Stomach smooth muscle (tissue), 2 donors: ENCODE measurements at regions not wholly inside any gene's neighbourhood (a gene's known extent, or its start where the extent isn't known, plus 50 kb on each side); places are given as distances from the start of the nearest gene placed in this dataset.

ENCODE experiments used
- H3K27ac ChIP-seq: one replicate; pipeline ENCODE4 v1.7.0; 2013; ENCODE audit warnings: mild to moderate bottlenecking, low read length, inconsistent platforms
- H3K27me3 ChIP-seq, 2 donors: one replicate each; pipeline ENCODE4 v1.7.0; 2013; ENCODE audit warnings: low read length in 2 of 2; ENCODE audit not compliant: insufficient read depth in 2 of 2, control insufficient read depth in 1 of 2
- H3K36me3 ChIP-seq, 2 donors: one replicate each; pipeline ENCODE4 v1.7.0; 2013; ENCODE audit warnings: low read length in 2 of 2; ENCODE audit not compliant: control insufficient read depth in 2 of 2, insufficient read depth in 2 of 2
- H3K4me1 ChIP-seq: one replicate; pipeline ENCODE4 v1.7.0; 2013; ENCODE audit warnings: low read length; ENCODE audit not compliant: control insufficient read depth, insufficient read depth
- H3K4me3 ChIP-seq, 2 donors: one replicate each; pipeline ENCODE4 v1.7.0; 2013; ENCODE audit warnings: low read length in 2 of 2
- H3K9ac ChIP-seq, 2 donors: one replicate each; pipeline ENCODE4 v1.7.0; 2013; ENCODE audit warnings: low read length in 2 of 2, mild to moderate bottlenecking in 1 of 2
- H3K9me3 ChIP-seq, 2 donors: one replicate each; pipeline ENCODE4 v1.7.0; 2013; ENCODE audit warnings: low read length in 2 of 2; ENCODE audit not compliant: control insufficient read depth in 2 of 2
- donor health status: healthy.
- donor health status: Pancreatic carcinoma.

DNA sequence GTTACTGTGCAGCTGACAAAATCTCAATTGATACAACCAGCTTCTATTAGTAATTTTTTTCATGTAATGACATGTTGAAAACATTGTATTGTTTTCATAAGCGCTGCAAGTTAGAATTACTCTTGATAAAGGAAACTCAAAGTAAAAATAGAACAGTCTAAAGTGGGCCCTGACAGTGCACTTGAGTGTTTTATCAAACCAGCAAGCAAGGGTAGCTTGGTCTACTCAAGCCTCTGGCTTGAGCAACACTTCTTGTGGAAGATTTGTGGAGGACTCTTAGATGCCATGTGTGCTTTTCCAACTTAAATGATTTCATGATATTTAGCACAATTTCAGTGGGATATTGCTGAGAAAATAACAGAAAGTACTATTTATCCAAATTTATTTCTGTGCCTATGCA lies 575.7 kb upstream of the ZNF717 start:
- no peak overlapping the region for H3K9ac ChIP-seq
- no peak overlapping the region for H3K4me3 ChIP-seq

DNA sequence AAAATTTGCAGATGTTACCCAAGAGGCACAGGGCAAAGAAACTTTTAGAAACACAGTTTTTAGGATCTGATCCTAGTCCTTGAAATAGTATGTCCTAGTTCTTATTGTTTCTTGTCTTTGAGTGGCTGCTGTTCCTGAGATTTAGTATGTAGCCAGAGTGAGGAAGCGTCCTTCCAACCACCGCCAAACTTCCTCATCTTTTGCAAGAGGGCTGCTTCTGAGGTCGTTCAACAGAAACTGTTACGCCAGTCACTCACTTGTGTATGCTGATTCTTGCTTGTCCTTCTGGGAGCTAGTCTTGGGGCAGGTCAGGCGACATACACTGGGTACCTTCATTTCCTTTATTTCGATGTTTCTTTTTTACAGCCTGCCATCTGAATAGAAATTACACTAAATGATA lies 577.3 kb upstream of the ZNF717 start:
- no peaks in the 10 kb centered on the region for H3K36me3 ChIP-seq
- no peaks in the 10 kb centered on the region for H3K9me3 ChIP-seq
- no peak overlapping the region for H3K4me3 ChIP-seq
- no peak overlapping the region for H3K27ac ChIP-seq
- no peaks in the 10 kb centered on the region for H3K27me3 ChIP-seq
- H3K9ac ChIP-seq: no peak overlapping the region
- H3K4me1 ChIP-seq: no peaks in the 10 kb centered on the region

More for the DNA sequence above, 575.7 kb upstream of the ZNF717 start:
- Histone ChIP-seq H3K27ac (no peak overlapping the region), H3K27me3 (no peaks in the 10 kb centered on the region), H3K36me3 (no peaks in the 10 kb centered on the region), H3K4me1 (no peaks in the 10 kb centered on the region), H3K9me3 (no peaks in the 10 kb centered on the region)

DNA sequence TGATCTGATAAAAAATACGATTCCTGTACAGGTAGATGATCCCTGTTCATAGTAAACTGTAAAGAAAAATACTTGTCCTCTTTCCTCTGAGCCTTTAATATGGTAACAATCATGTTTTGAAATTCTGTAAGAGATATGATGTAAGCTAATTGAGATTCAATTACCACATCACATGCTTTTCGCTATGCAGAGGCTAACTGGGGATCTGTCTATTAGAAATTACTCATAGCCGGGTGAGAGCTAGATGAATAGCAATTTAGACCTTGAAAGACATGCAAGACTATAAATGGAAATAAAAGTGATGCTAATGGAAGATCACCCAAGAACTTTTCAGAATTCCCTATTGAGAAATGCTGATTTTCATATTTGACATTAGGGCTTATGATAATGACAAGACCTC lies 579.9 kb upstream of the ZNF717 start:
- H3K9me3 ChIP-seq: no peaks in the 10 kb centered on the region

DNA sequence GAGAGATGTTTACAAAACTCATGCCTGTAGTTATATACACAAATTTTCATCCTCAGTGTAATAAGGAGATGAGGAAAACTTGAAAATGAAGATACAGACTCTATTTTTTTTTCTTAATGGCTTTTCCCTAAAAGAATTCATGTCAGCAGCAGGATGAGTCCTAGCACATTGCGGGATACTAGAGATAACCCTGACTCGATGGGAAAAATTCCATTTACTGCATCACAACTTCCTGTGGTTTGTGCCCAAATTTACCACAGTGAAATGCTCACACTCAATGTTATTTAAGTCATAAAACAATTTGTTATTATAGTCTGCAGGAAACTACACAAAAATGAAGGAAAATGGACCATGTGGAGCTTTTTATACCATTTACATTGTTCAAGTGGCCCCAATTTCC lies 581.9 kb upstream of the ZNF717 start:
- no peaks in the 10 kb centered on the region for H3K9me3 ChIP-seq
- H3K27ac ChIP-seq: no peak overlapping the region
- no peak overlapping the region for H3K9ac ChIP-seq
- no peaks in the 10 kb centered on the region for H3K36me3 ChIP-seq
- no peaks in the 10 kb centered on the region for H3K27me3 ChIP-seq
- no peak overlapping the region for H3K4me3 ChIP-seq
- no peaks in the 10 kb centered on the region for H3K4me1 ChIP-seq

More for the DNA sequence above, 579.9 kb upstream of the ZNF717 start:
- Histone ChIP-seq H3K27ac (no peak overlapping the region), H3K9ac (no peak overlapping the region), H3K4me1 (no peaks in the 10 kb centered on the region), H3K27me3 (no peaks in the 10 kb centered on the region), H3K36me3 (no peaks in the 10 kb centered on the region), H3K4me3 (no peak overlapping the region)

DNA sequence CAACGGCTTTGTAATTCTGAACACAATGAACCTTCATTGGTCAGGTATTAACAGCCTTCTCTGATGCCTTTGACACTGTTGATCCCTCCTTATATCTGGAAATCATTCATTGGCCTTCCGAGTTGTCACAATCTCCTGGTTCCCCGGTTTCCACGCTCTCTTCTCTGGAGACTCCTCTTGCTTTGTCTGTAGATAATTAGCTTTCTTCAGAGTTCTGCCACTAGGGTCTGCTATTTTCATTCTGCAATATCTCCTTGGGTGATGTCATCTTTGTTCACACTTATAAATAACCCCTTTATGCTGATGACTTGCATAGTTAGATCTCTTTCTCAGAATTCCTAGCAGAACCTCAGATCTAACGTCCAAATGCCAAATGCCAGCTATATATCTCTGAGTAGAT lies 583.8 kb upstream of the ZNF717 start:
- Histone ChIP-seq H3K27ac (no peak overlapping the region), H3K4me1 (no peaks in the 10 kb centered on the region), H3K36me3 (no peaks in the 10 kb centered on the region), H3K9ac (no peak overlapping the region), H3K9me3 (no peaks in the 10 kb centered on the region), H3K27me3 (no peaks in the 10 kb centered on the region), H3K4me3 (no peak overlapping the region)

DNA sequence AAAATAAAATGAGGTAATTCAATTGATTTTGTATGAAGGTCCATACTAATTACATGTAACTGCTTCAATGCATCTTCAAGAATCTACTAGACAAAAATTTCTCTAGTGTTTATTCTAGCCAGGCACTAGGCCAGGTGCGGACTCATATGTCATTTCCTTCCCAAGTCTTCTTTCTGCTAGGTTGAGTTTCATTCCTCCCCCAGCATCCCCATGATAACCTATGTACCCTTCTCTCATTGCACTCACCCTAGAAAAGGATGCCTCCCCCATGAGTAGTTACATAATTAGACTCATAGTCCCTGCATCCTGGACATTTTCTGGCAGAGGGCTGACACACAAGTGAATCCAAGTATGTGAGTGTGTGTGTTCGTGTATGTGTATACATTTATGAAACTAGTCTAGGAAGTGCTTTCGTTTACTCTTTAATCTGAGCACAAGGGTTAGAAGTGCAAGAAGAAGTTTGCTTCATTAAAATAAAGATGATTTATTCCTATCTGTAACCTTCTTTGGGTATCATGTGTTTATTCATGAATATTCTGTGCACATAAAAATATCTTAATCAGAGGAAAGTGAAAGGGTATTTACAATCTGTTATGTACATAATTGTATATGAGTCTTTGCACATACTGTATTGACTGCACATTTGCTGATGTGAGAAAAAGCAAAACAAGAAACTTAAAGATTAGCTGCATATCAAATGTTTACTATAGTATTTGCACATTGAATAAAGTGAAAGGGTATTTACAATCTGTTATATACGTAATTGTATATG lies 585.6 kb upstream of the ZNF717 start:
- Histone ChIP-seq H3K9me3 (no peaks in the 10 kb centered on the region), H3K9ac (no peak overlapping the region), H3K4me3 (no peak overlapping the region), H3K27ac (no peak overlapping the region), H3K27me3 (no peaks in the 10 kb centered on the region), H3K36me3 (no peaks in the 10 kb centered on the region), H3K4me1 (no peaks in the 10 kb centered on the region)

DNA sequence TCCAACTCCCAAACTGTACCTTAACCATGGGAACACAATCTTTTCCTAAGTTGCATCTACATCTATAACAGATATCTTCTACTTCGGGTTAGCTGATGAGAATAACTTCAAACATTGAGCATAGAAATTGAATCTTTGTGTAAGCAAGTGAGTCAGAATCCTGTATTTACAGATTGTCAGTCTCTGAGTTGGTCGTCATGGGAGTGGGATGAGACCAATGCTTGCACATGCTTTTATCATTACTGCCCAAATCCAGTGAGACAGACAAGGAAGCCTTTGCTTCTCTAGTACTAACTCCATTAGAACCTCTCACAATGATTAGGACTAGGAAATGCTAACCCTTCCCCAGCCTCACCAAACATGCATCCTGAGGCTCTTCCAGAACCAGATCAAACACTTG lies 587.1 kb upstream of the ZNF717 start:
- H3K27ac ChIP-seq: no peak overlapping the region
- H3K27me3 ChIP-seq: no peaks in the 10 kb centered on the region
- H3K36me3 ChIP-seq: no peaks in the 10 kb centered on the region
- H3K9me3 ChIP-seq: no peaks in the 10 kb centered on the region
- H3K9ac ChIP-seq: no peak overlapping the region
- H3K4me3 ChIP-seq: no peak overlapping the region
- no peaks in the 10 kb centered on the region for H3K4me1 ChIP-seq

DNA sequence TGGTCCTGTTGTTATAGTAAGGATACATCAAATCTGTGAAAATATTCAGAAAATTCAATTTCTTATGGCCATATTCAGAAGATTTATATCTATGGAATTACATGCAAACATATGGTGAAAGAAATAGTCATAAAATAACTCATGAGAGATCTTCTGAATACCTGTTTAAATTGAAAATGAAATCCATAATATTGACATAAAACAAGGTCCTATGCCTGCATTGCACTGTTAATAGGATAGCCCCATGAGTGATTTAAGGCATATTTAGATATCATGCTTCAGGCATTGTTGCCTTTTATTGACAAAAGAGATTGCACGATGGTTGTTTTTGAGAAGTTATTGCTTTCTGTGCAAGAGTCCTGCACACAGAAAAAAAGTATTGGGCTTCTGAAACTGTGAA lies 591.7 kb upstream of the ZNF717 start:
- H3K4me3 ChIP-seq: no peak overlapping the region
- no peaks in the 10 kb centered on the region for H3K4me1 ChIP-seq
- no peaks in the 10 kb centered on the region for H3K9me3 ChIP-seq
- H3K27ac ChIP-seq: no peak overlapping the region
- no peaks in the 10 kb centered on the region for H3K27me3 ChIP-seq
- no peak overlapping the region for H3K9ac ChIP-seq
- H3K36me3 ChIP-seq: no peaks in the 10 kb centered on the region

DNA sequence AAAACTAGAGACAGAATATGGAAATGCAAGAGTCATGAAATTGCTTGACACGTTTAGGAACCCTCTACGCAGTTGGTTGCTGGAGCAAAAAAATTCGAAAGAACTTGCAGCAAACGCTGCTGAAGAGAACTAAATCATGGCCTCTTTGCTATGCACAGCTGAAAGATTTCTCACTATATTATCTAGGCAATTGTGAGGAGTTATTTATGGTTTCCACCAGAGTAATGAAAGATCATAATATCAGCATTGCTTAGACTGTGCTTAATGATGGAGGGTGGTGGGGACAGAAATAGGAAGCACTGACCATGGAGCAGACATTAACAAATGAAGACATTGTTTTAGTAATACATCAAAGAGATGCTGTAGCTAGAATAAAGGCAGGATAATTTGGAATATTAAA lies 593.4 kb upstream of the ZNF717 start:
- Histone ChIP-seq H3K4me1 (no peaks in the 10 kb centered on the region), H3K27me3 (no peaks in the 10 kb centered on the region), H3K4me3 (no peak overlapping the region), H3K9ac (no peak overlapping the region), H3K36me3 (no peaks in the 10 kb centered on the region), H3K9me3 (no peaks in the 10 kb centered on the region), H3K27ac (no peak overlapping the region)

DNA sequence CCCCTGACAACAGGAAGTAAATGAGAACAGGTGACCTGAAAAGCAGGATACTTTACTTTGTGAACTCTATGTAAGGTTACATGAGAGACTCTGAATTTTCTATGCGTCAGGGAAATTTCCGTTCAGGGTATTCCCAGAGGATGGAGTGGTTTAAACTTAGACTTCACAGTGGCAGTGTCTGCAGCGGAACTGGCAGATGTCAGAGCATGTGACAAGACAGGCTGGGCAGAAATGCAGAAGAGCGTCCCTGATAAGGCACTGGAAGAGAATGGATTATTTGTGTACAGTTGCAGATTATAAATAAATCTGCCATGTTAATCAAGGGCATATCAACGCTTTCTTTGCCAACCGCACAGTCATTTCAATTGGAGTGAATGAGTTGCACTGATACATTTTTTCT lies 598.4 kb upstream of the ZNF717 start:
- Histone ChIP-seq H3K27me3 (no peaks in the 10 kb centered on the region), H3K9ac (no peak overlapping the region), H3K4me1 (no peaks in the 10 kb centered on the region), H3K9me3 (peaks cover 0 to 3% of the 10 kb centered on the region in 2 donors), H3K4me3 (no peak overlapping the region), H3K36me3 (no peaks in the 10 kb centered on the region), H3K27ac (no peak overlapping the region)

DNA sequence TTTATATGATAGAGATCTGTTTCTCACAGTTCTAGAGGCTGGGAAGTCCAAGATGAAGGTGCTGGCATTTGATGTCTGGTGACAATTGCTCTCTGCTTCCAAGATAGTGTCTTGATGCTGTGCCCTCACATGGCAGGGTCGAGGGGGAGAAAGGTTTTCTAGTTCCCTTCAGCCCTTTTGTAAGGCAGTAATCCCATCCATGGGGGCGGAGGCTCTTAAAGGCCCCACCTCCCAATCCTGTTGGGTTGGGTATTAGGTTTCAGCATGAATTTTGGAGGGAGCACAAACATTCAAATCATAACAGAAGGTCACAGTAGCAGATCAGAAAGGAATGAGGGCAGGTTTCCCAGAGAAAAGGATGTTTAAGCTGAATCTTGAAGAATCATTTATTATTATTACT lies 601.7 kb upstream of the ZNF717 start:
- H3K4me3 ChIP-seq: no peak overlapping the region
- H3K27me3 ChIP-seq: no peaks in the 10 kb centered on the region
- H3K4me1 ChIP-seq: no peaks in the 10 kb centered on the region
- no peak overlapping the region for H3K27ac ChIP-seq
- no peak overlapping the region for H3K9ac ChIP-seq
- no peaks in the 10 kb centered on the region for H3K36me3 ChIP-seq
- peaks cover 0 to 3% of the 10 kb centered on the region in 2 donors for H3K9me3 ChIP-seq
